ENCODE measurements at regions not wholly inside any gene's neighbourhood (a gene's known extent, or its start where the extent isn't known, plus 50 kb on each side); places are given as distances from the start of the nearest gene placed in this dataset.

DNA sequence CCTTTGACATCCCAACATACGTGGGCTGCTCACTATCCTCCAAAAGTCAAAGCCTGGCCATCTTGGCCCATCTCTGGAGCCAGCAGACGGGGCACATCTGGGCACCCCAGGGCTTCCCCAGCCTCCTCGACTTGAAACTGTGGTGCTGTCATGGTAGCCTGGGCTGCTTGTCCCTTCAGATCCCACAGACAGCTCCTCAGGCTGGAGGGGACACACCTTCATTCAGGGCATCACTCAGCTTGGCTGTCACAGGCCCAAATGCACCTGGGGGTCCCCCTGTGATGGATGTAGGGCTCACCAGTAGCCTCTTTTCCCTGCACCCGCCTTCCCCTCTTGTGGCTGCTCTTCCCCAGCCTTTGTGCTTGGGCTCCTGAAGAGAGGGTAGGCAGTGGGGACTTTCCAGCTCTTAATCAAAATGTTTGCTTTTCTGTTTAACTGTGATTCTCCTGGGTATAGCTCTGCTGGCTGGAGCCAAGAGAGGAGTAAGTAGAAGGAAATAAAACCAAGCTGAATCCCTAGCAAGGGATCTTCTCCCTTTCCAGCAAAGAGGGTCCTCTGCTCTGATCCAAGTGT, 92.3 kb downstream of the GYPC start:
- H3K36me3 ChIP-seq, result no peaks in the 10 kb centered on the region
- intact Hi-C loops (cut with DNase I; ENCODE audit: low total_unique reads), result no loop called here

DNA sequence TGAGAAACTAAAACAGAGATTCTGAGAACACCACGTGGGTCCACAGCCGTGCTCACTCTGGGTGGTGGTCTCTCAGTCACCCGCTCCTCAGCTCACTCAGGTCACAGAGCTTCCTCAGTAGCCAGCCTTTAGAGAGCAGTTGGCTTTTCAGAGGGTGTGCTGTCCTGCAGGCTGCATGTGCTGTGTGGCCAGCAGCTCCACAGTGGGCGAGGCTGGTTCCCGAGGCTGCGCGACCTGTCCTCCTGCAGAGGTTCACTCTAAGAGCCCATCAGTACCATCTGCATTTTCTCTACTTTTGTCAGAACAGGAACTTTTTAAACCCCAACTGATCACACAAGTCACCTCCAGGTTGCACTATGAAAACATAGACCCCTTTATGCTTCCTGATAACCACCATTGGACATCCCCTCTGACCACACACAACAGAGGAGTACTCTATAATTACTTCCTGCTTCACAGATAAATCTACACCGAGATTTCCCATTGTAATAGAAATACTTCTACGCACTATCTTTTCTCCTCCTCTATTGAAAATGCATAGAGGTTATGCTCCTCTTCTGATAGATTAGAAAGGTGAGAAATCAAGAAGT, 93.1 kb downstream of the GYPC start:
- no peak for DNase-seq
- TF ChIP-seq, protein P1, sequence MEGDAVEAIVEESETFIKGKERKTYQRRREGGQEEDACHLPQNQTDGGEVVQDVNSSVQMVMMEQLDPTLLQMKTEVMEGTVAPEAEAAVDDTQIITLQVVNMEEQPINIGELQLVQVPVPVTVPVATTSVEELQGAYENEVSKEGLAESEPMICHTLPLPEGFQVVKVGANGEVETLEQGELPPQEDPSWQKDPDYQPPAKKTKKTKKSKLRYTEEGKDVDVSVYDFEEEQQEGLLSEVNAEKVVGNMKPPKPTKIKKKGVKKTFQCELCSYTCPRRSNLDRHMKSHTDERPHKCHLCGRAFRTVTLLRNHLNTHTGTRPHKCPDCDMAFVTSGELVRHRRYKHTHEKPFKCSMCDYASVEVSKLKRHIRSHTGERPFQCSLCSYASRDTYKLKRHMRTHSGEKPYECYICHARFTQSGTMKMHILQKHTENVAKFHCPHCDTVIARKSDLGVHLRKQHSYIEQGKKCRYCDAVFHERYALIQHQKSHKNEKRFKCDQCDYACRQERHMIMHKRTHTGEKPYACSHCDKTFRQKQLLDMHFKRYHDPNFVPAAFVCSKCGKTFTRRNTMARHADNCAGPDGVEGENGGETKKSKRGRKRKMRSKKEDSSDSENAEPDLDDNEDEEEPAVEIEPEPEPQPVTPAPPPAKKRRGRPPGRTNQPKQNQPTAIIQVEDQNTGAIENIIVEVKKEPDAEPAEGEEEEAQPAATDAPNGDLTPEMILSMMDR (IDR thresholded peaks at IDR 0.05), result no peak
- Histone ChIP-seq H3K27me3 (no peaks in the 10 kb centered on the region), H3K9me3 (no peaks in the 10 kb centered on the region), H3K4me1 (no peaks in the 10 kb centered on the region), H3K36me3 (no peaks in the 10 kb centered on the region), H3K27ac (no peak overlapping the region), H3K4me3 (no peak overlapping the region)
- intact Hi-C loops (cut with DNase I; ENCODE audit: low total_unique reads), result no loop called here

More for the DNA sequence above, 92.3 kb downstream of the GYPC start:
- no peak overlapping the region for H3K27ac ChIP-seq
- H3K27me3 ChIP-seq, result no peaks in the 10 kb centered on the region
- no peak overlapping the region for H3K4me3 ChIP-seq
- no peaks in the 10 kb centered on the region for H3K4me1 ChIP-seq
- no peaks in the 10 kb centered on the region for H3K9me3 ChIP-seq
- DNase-seq, result no peak
- TF ChIP-seq, protein P1 (IDR thresholded peaks at IDR 0.05), result no peak

DNA sequence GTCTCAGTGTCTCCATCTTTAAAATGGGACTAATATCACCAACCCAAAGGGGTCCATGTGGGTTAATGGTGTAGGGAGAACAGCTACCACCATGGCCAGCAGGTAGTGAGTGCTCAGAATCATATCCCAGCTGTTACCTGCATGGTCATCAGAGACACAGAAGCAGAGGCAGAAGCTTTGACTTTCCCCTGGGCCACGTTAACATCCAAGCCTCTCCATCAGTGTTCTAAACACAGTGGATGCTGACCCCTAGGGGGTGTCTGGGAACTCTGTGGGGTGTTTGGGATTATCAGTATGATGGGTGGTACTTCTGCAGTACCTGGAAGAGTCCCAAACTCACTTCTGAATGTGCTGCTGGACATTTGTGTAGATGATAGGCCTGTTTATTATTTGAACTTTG, 93.6 kb downstream of the GYPC start:
- H3K27ac ChIP-seq, result no peak overlapping the region
- no peak for DNase-seq
- no peak overlapping the region for H3K4me3 ChIP-seq
- H3K27me3 ChIP-seq, result no peaks in the 10 kb centered on the region
- H3K4me1 ChIP-seq, result no peaks in the 10 kb centered on the region
- H3K36me3 ChIP-seq, result no peaks in the 10 kb centered on the region
- TF ChIP-seq, protein P1 (IDR thresholded peaks at IDR 0.05), result peak; percentile 10 to 21
- no peaks in the 10 kb centered on the region for H3K9me3 ChIP-seq
- intact Hi-C loops (cut with DNase I; ENCODE audit: low total_unique reads), result no loop called here

DNA sequence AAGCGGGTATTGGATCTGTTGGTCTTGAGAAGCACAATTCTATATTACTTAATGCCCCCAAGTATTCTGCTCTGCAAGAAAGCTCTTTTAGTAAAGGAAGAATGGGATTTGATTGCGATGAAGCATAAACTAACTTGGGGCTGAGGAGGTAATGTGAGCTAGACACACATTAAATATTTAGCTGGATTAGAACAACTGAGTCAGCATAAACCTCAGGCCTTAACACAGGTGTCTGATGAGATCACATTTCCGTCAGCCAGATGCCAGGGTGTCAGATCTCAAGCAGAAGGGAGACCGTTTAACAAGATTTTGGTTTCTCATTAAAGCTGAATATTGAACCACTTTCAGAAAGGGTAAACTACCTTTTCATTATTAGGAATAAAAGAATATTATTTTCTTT, 94.5 kb downstream of the GYPC start:
- intact Hi-C loops (cut with DNase I; ENCODE audit: low total_unique reads), result no loop called here
- Histone ChIP-seq H3K36me3 (no peaks in the 10 kb centered on the region), H3K4me3 (no peak overlapping the region), H3K9me3 (no peaks in the 10 kb centered on the region), H3K4me1 (no peaks in the 10 kb centered on the region), H3K27ac (no peak overlapping the region), H3K27me3 (no peaks in the 10 kb centered on the region)
- no peak for DNase-seq
- TF ChIP-seq, protein P1 (IDR thresholded peaks at IDR 0.05), result no peak

DNA sequence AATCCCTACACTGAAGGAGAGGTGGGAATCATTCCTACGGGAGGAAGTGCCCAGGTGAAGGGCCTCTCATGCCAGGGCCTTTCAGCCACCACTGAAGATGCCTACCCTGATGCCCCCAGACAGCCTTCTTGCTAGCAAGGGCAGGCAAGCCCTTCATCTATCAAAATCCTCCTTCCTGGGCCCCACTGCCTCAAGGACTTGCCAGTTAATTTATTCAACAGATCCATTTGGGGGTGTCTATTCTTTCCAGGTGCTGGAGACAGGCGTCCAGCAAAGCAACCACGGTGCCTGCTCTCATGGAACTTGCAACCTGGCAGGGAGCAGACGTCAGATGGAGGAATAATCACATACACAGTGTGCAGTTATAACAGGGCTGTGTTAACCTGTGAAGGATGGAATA, 95.5 kb downstream of the GYPC start:
- Histone ChIP-seq H3K9me3 (no peaks in the 10 kb centered on the region), H3K36me3 (no peaks in the 10 kb centered on the region), H3K4me3 (no peak overlapping the region), H3K27ac (no peak overlapping the region), H3K27me3 (no peaks in the 10 kb centered on the region), H3K4me1 (no peaks in the 10 kb centered on the region)
- intact Hi-C loops (cut with DNase I; ENCODE audit: low total_unique reads), result no loop called here
- TF ChIP-seq, protein P1 (IDR thresholded peaks at IDR 0.05), result no peak
- DNase-seq, result no peak

All from tibial artery (tissue), 4 donors.